GM12878 (cell line): ENCODE measurements at regions not wholly inside any gene's neighbourhood (a gene's known extent, or its start where the extent isn't known, plus 50 kb on each side); places are given as distances from the start of the nearest gene placed in this dataset.

Source experiments
- ATAC-seq: fragments of 200-7000 bp; cut with Tn5 transposase; 3 replicates; pipeline ENCODE4 v1.9.1; 2020; ENCODE audit warnings: mild to moderate bottlenecking, moderate library complexity
- BruUV-seq: library from RNA; stranded (reverse); fragments of 400-500 nt; replicated peaks from 2 replicates; lab custom pipeline; 2021; lab: Mats Ljungman, UMichigan
- CTCF ChIA-PET: fragments of 300-600 bp; sonication (Branson Sonifier 250); formaldehyde crosslinking; extraction: SDS; loops from one replicate; lab custom pipeline; 2021; ENCODE audit warnings: inconsistent platforms; lab: Yijun Ruan, JAX
- POLR2A ChIA-PET: fragments of 350-600 bp; formaldehyde crosslinking; extraction: SDS; loops from one replicate; lab custom pipeline; 2021; ENCODE audit warnings: inconsistent platforms; lab: Charles Lee
- RAD21 ChIA-PET: fragments of 300-600 bp; sonication (Branson Sonifier 250); formaldehyde crosslinking; loops from one replicate; lab custom pipeline; 2023; ENCODE audit warnings: antibody characterized with exemption; ENCODE audit not compliant: unreplicated experiment; lab: Charles Lee
- SMC1A ChIA-PET: fragments of 300-600 bp; sonication (Branson Sonifier 250); formaldehyde crosslinking; loops from one replicate; lab custom pipeline; 2023; ENCODE audit not compliant: unreplicated experiment, uncharacterized antibody; lab: Charles Lee
- DNase-seq: peaks from one replicate; pipeline ENCODE4 v3.0.0-alpha.2; 2011; ENCODE audit warnings: low read depth, low spot score
- FAIRE-seq: peaks from 3 replicates; lab custom pipeline; 2011; peaks lifted over from hg19 to GRCh38; lab: Jason Lieb, UNC
- H2AFZ ChIP-seq: 2 replicates; pipeline ENCODE4 v1.6.0; 2011; ENCODE audit warnings: low read depth, low read length, control low read depth; ENCODE audit not compliant: control insufficient read depth
- H3K27ac ChIP-seq: 2 replicates; pipeline ENCODE4 v1.5.1; 2011; ENCODE audit warnings: control low read depth; ENCODE audit not compliant: control insufficient read depth, insufficient read depth
- H3K27me3 ChIP-seq, 2 experiments: replicated peaks in 1 of 2; 2 replicates each; pipeline versions ENCODE4 v1.6.0 to v1.6.1; 2011; ENCODE audit warnings: low read length in 1 of 2; ENCODE audit not compliant: control insufficient read depth in 2 of 2, insufficient read depth in 2 of 2
- H3K36me3 ChIP-seq, 2 experiments: 2 replicates each; pipeline ENCODE4 v1.5.1; 2011; ENCODE audit warnings: low read length in 1 of 2; ENCODE audit not compliant: control insufficient read depth in 2 of 2, insufficient read depth in 2 of 2
- H3K4me1 ChIP-seq: 2 replicates; pipeline ENCODE4 v1.6.1; 2011; ENCODE audit warnings: mild to moderate bottlenecking, low read length, moderate library complexity, mixed read lengths; ENCODE audit not compliant: control insufficient read depth, insufficient read depth
- H3K4me2 ChIP-seq: 2 replicates; pipeline ENCODE4 v1.6.0; 2011; ENCODE audit warnings: control low read depth; ENCODE audit not compliant: control insufficient read depth, insufficient read depth
- H3K4me3 ChIP-seq: fragments of 200-600 bp; sonication (generic); 2 replicates; pipeline ENCODE4 v1.5.1; 2016
- H3K79me2 ChIP-seq: 2 replicates; pipeline ENCODE4 v1.6.0; 2011; ENCODE audit warnings: low read length; ENCODE audit not compliant: control insufficient read depth, insufficient read depth
- H3K9ac ChIP-seq: 2 replicates; pipeline ENCODE4 v1.8.0; 2011; ENCODE audit warnings: low read length, control low read depth, mixed read lengths; ENCODE audit not compliant: control insufficient read depth, insufficient read depth
- H3K9me3 ChIP-seq: replicated peaks from 3 replicates; pipeline ENCODE4 v1.5.1; 2011; ENCODE audit warnings: mild to moderate bottlenecking, low read length; ENCODE audit not compliant: control insufficient read depth, insufficient read depth
- H4K20me1 ChIP-seq: 2 replicates; pipeline ENCODE4 v1.6.0; 2011; ENCODE audit not compliant: control insufficient read depth, insufficient read depth
- ATF3 ChIP-seq: IDR thresholded peaks from 2 replicates; pipeline ENCODE4 v1.6.1; 2011; ENCODE audit warnings: low read depth, mild to moderate bottlenecking, low read length, moderate library complexity, borderline replicate concordance; ENCODE audit errors: extremely low read depth
- BCL11A ChIP-seq: IDR thresholded peaks from 2 replicates; pipeline ENCODE4 v1.6.1; 2011; ENCODE audit warnings: low read depth, low read length
- CTCF ChIP-seq, 3 experiments: IDR thresholded peaks in 2 of 3; conservative IDR thresholded peaks in 1 of 3; 2 replicates each; pipeline ENCODE4 v1.5.1; 2011; ENCODE audit warnings: low read depth in 3 of 3, low read length in 3 of 3, mild to moderate bottlenecking in 3 of 3, control low read depth in 2 of 3, moderate library complexity in 2 of 3, inconsistent platforms in 1 of 3, mixed read lengths in 1 of 3; ENCODE audit not compliant: control insufficient read depth in 2 of 3, insufficient read depth in 1 of 3; ENCODE audit errors: extremely low read depth in 1 of 3
- FOXK2 ChIP-seq: fragments of 450-650 bp; IDR thresholded peaks from 2 replicates; pipeline ENCODE4 v1.6.1; 2017; ENCODE audit warnings: mild to moderate bottlenecking, moderate library complexity
- FOXM1 ChIP-seq: IDR thresholded peaks from 2 replicates; pipeline ENCODE4 v1.6.1; 2012; ENCODE audit warnings: low read depth, mild to moderate bottlenecking, inconsistent platforms, low read length, moderate library complexity
- MEF2A ChIP-seq: IDR thresholded peaks from 2 replicates; pipeline ENCODE4 v1.6.1; 2011; ENCODE audit warnings: low read depth, mild to moderate bottlenecking, low read length, moderate library complexity; ENCODE audit not compliant: insufficient read depth
- NFXL1 ChIP-seq: fragments of 450-650 bp; IDR thresholded peaks from 2 replicates; pipeline ENCODE4 v1.6.1; 2017; ENCODE audit warnings: antibody characterized with exemption, mild to moderate bottlenecking, borderline replicate concordance
- NRF1 ChIP-seq: conservative IDR thresholded peaks from 2 replicates; pipeline ENCODE4 v1.6.1; 2011; ENCODE audit warnings: mild to moderate bottlenecking, low read depth, low read length, improper control_type of control experiment
- RFX5 ChIP-seq: IDR thresholded peaks from 2 replicates; pipeline ENCODE4 v1.6.1; 2011; ENCODE audit warnings: low read depth, low read length, improper control_type of control experiment
- SP1 ChIP-seq: IDR thresholded peaks from one replicate; pipeline ENCODE4 v1.6.1; 2011; ENCODE audit warnings: low read depth, low read length
- STAT3 ChIP-seq: IDR thresholded peaks from 2 replicates; pipeline ENCODE4 v1.6.1; 2011; ENCODE audit warnings: low read depth, low read length, improper control_type of control experiment
- YBX1 ChIP-seq: fragments of 450-650 bp; IDR thresholded peaks from 2 replicates; pipeline ENCODE4 v1.6.1; 2016; ENCODE audit warnings: antibody characterized with exemption
- ZNF274 ChIP-seq: IDR thresholded peaks from one replicate; pipeline ENCODE4 v1.8.0; 2011; ENCODE audit not compliant: insufficient read length, insufficient read depth
- ZZZ3 ChIP-seq: IDR thresholded peaks from 2 replicates; pipeline ENCODE4 v1.6.1; 2011; ENCODE audit warnings: low read depth; ENCODE audit not compliant: control insufficient read depth, insufficient read length
- WGBS: methylation state at CpG from one replicate; pipeline ENCODE4 v1.1.6; 2016; ENCODE audit warnings: low lambda C conversion rate; ENCODE audit not compliant: insufficient replicate concordance, insufficient coverage; ENCODE audit errors: missing lambda C conversion rate; 5-methylcytosine and 5-hydroxymethylcytosine counted together
- in situ Hi-C: fragments of 300-500 bp; cut with MboI; formaldehyde crosslinking; loops from 9 replicates; pipeline ENCODE4 v1.14.3; 2018; ENCODE audit warnings: mixed read lengths
- intact Hi-C: fragments of 100-400 bp; cut with micrococcal nuclease; formaldehyde crosslinking; loops from one replicate; pipeline ENCODE4 v1.14.2; 2022; ENCODE audit not compliant: unreplicated experiment

- H3K27me3 ChIP-seq: no peaks in the 10 kb centered on the region
- no peak overlapping the region for H3K27ac ChIP-seq
- no peaks in the 10 kb centered on the region for H3K36me3 ChIP-seq
- H3K4me3 ChIP-seq: no peak overlapping the region
- no peak overlapping the region for H3K4me2 ChIP-seq
- intact Hi-C loops: no loop called here
- BruUV-seq: no TSS peak
- DNase-seq (no peak), ATAC-seq (no peak), FAIRE-seq (no peak)
- no peaks in the 10 kb centered on the region for H3K9me3 ChIP-seq
- H3K9ac ChIP-seq: no peak overlapping the region
- TF ChIP-seq ZZZ3 (no peak), FOXK2 (no peak), YBX1 (no peak), NFXL1 (no peak), ATF3 (no peak), ZNF274 (no peak), RFX5 (no peak), FOXM1 (no peak), NRF1 (no peak), BCL11A (no peak), CTCF (IDR thresholded peaks at IDR 0.05 in 2 of 3, conservative IDR thresholded peaks at IDR 0.05 in 1 of 3; ENCODE audit: control insufficient read depth in 2 of 3, extremely low read depth in 1 of 3, insufficient read depth in 1 of 3, low read depth in 3 of 3, low read length in 3 of 3) (no peak), STAT3 (no peak), MEF2A (no peak), SP1 (no peak)
- ChIA-PET SMC1A (no interaction called here), RAD21 (no interaction called here), POLR2A (no interaction called here), CTCF (no interaction called here)
- H3K79me2 ChIP-seq: no peaks in the 10 kb centered on the region
- no peaks in the 10 kb centered on the region for H4K20me1 ChIP-seq
- no peak overlapping the region for H2AFZ ChIP-seq
- WGBS: 14% methylated on average over 2 of the region's 2 CpGs
- H3K4me1 ChIP-seq: no peaks in the 10 kb centered on the region
- in situ Hi-C loops: no loop called here
Observed at GRCh38 chr7:51980313-51980712, 663.7 kb upstream of the COBL start.
